NCI-H146 (cell line): ENCODE measurements at regions not wholly inside any gene's neighbourhood (a gene's known extent, or its start where the extent isn't known, plus 50 kb on each side); places are given as distances from the start of the nearest gene placed in this dataset.
"Not testable (repeated sequence)": the region's sequence is repeated elsewhere in the genome, so short reads cannot be mapped to it uniquely, and the experiment has no call there.

Source experiments
- DNase-seq: peaks from one replicate; lab custom pipeline; 2025; lab: John Stamatoyannopoulos, UW

DNA sequence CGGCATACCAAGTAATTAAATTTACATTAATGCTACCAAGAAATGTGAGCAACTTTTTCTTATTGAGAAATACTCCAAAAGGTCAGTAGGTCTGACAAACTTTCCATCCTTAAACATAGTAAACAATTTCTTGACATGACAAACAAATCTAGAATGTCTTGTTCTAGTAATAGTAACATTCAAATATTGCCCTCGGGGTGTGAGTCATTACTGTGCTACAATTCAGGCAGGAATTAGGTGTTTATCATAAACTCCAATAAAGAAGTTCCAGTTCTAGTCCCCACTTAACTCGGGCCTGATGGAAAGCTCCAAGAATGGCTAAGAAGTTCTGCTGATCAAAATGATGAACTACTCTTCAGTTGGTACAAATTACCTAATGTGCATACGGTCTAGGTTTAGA is 235.6 kb upstream of the TUSC1 start:
- no peak for DNase-seq

DNA sequence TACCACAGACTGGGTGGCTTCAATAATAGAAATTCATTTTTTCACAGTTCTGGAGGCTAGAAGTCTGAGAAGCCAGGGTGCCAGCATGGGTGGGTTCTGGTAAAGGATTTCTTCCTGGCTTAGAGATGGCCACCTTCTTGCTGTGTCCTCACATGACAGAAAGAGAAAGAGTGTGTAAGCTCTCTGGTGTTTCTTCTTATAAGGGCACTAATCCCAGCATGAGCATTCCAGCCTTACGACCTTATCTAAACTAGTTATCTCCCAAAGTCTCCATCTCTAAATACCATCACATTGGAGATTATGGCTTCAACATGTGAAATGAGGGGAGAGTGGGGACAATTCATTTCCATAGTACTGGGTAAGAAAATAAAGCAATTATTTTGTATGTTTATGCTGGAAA is 226.5 kb upstream of the TUSC1 start:
- no peak for DNase-seq

DNA sequence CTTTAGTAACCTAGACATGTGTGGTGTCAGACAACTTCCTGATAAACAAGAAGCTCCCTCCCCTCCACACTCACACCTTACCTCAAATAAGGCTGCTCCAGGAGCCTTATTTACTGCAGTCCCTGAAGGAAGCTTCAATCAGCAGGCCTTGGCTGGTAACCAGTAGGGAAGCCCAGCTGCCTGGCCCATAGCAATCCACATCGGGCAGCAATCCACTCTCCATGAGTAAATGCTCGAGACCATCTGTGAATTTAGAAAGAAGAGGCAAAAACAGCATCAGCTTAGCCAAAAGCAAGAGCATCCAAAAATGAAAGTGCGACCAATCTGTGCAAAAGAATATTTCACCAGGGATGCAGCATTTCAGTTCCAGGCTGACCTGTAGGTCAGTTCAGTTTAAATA is 213.3 kb upstream of the TUSC1 start:
- no peak for DNase-seq

DNA sequence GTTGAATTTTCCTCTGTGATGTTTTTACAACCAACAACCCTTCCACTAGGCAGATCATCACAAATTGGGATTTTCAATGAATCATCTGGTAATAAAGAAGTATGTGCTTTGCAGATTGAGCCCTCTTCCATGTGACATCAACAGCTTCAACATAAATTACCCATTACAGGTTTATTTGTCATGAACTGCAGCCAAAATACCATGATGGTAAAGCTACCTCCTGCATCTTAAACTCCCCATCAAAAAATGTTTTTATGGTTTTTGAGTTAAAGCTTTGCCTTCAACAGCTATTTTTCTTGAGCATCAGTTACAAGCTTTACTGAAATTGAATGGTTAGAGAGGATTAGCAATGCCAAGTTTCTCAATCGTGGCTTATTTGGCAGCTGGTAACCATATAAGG is 211.4 kb upstream of the TUSC1 start:
- no peak for DNase-seq

- DNase-seq, result no peak
Measured at GRCh38 chr9:25876248-25876647, 198.0 kb upstream of the TUSC1 start.

DNA sequence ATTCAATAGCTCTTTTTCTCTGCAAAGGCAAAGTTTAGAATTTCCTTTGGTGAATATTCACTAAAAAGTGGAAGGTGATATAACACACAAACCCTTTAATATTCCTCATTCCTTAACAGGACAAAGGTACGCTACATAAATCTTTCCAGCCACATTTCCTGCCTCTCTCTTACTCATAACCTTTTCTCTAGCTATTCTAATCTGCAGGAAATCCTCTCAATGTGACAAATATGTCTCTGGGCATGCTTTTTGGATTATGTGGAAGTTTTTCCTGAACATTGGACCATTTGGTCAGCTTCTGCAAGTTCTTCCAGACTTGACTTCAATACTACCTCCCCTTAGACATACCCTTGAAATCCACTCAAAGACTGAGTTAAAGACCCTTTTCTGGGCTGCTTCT is 186.3 kb upstream of the TUSC1 start:
- DNase-seq, result no peak

GRCh38 chr9:25861421-25861820 is 183.2 kb upstream of the TUSC1 start:
- DNase-seq, result no peak

DNA sequence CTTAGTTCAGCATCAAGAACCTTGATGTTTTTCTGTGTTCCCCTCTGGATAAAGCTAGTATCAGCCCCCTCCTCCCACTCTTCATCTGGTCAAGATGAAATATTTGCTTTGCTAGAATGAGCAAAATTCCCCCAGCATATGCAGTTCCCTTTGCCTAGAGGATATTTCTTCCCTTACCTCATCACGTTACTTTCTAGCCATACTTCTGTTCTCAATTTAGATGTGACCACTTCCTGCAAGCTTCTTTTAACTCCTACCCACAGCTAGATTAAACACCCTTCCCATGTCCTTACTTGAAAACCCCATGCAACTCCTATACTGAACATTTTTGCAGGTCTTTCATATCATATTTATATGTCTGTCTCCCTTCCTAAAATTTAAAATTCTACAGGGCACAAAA is 178.9 kb upstream of the TUSC1 start:
- no peak for DNase-seq

DNA sequence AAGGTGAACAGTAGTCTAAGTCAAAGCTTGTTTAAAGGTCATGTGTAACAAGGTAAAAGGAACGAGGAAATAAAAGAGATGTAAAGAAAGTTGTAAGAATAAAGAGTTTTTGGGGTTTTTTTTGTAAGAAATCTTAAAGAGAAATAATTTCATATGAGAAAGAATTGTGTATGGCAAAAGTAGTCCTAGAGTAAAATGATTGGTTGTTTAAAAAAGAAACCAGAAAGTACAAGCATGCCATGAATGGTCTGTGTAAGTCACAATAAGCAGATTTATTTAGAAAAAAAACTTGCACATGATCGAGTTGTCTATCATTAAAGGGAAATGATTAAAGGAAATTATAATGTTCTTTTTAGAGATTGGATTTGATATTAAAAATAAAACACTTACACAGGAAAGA is 172.6 kb upstream of the TUSC1 start:
- no peak for DNase-seq

DNA sequence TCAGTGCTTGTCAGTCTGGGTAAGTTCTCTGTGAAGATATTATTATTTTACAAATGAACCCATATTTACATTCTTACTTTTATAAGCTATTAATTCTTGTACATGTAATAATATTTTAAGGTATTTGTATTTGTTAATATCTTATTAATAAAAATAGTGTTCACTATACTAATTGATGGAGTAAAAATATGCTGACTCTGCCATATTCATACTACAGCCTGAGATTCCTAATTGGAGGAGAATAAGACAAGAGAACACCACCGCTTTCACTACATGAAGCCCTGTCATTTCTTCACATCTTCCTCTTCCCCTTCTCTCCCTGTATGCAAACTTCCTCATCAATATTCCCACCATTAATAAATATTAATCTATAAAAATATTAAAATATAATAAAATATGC is 167.6 kb upstream of the TUSC1 start:
- DNase-seq, result no peak

- DNase-seq, result no peak
Measured at GRCh38 chr9:25830381-25830780, 152.1 kb upstream of the TUSC1 start.

- no peak for DNase-seq
Measured at GRCh38 chr9:25827626-25828025, 149.4 kb upstream of the TUSC1 start.

DNA sequence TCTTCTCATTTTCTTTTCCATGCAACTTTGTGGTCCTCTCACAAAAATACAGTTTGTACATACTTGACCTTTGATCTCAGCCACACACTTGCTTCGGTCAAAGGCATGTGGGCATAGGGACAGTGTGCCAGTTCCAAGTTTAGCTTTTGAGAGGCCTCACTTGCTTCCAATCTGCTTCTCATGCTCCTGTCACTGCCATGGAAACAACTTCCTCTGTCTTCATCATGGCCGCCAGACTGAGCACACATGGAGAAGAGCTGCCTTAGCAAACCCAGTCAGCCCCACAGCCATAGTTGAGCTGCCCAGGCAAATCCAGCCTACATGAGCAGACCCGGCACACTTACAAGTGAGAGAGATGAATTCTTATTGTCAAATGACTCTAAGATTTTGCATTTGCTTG is 138.2 kb upstream of the TUSC1 start:
- no peak for DNase-seq

GRCh38 chr9:25814023-25814422 is 135.8 kb upstream of the TUSC1 start:
- DNase-seq, result no peak

- no peak for DNase-seq
Measured at GRCh38 chr9:25813478-25813877, 135.2 kb upstream of the TUSC1 start.

- no peak for DNase-seq
Measured at GRCh38 chr9:25808554-25808953, 130.3 kb upstream of the TUSC1 start.

DNA sequence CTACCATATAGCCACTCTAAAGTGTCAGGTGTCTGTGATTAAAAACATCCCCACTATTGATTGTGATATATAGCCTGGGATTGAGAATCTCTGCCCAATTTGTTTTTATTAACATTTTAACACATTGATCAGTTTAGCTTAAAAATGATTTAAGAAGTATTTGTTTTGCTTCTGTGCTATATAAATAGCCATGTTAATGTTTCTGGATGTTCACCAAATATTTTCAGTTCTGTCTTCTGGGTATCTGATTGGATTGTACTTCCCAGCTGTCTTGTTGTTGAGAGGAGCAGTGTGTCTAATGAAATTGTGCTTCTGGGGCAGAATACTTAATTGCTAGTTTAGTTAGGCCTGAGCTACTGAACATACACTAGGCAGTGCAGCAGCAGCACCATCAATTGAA is 126.6 kb upstream of the TUSC1 start:
- DNase-seq, result no peak

- not testable (repeated sequence) for DNase-seq
Measured at GRCh38 chr9:25801989-25802388, 123.7 kb upstream of the TUSC1 start.

- DNase-seq, result no peak
Measured at GRCh38 chr9:25773805-25774204, 95.6 kb upstream of the TUSC1 start.

DNA sequence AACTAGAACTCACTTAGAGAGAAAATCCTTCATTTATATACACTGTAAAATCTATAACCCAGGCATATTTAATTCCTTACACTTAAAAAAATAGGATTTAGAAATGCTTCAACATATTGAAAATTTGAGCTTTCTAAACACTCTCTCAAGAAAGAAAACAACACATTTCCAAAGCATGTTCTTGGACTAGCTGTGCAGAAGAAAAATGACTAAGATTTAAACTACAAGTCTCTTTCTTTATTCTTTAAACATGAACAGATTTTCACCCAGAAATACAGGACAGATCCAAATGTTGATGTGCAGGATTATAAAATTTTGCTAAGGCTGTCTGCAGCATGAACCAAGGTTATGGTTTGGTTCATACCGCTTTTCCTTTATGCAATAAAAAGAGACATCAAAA is 77.7 kb upstream of the TUSC1 start:
- no peak for DNase-seq

DNA sequence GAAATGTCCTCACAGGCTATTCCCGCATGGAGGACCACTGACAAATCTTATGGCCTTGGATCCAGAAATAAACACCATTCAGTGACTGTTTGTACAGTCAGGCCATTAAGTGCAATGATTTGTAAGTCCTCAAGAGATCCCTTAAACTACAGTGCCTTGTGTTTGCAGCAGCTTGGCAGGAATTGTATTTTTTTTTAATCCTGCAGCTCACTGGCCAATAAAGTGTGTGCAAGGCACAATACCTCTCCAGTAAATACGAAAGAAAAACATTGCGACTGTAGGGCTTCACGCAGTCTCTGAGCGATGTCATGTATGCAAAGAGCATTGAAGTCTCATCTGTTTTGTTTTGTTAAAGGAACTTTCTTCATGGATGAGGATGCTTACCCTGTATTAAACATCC is 74.2 kb upstream of the TUSC1 start:
- DNase-seq, result no peak

- DNase-seq, result no peak
Measured at GRCh38 chr9:25742256-25742655, 64.0 kb upstream of the TUSC1 start.

DNA sequence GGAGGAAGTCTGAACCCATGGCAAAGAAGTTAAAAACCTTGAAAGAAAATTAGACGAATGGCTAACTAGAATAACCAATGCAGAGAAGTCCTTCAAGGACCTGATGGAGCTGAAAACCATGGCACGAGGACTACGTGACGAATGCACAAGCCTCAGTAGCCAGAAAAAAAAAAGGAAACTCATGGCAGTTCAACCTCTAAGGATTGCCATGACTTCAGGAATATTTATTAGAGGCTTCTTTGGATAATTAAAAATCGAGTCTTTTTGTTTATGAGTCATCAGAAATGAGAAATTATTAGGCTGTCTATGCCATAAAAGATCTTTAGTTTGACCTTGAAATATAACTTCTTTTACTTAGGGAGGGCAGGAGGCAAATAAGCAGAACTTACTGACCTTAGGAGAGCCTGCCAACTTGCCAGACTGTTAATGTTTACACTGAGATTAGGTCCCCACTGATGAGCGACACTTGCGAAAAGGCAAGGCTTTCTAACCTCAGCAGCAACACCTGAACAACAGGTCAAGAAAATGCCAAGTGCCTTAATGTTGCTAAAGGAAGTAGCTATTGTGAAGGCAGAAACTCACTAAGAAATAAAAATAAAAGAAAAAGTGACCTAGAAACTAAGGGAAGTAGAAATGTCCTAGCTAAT is 55.2 kb upstream of the TUSC1 start:
- no peak for DNase-seq

DNA sequence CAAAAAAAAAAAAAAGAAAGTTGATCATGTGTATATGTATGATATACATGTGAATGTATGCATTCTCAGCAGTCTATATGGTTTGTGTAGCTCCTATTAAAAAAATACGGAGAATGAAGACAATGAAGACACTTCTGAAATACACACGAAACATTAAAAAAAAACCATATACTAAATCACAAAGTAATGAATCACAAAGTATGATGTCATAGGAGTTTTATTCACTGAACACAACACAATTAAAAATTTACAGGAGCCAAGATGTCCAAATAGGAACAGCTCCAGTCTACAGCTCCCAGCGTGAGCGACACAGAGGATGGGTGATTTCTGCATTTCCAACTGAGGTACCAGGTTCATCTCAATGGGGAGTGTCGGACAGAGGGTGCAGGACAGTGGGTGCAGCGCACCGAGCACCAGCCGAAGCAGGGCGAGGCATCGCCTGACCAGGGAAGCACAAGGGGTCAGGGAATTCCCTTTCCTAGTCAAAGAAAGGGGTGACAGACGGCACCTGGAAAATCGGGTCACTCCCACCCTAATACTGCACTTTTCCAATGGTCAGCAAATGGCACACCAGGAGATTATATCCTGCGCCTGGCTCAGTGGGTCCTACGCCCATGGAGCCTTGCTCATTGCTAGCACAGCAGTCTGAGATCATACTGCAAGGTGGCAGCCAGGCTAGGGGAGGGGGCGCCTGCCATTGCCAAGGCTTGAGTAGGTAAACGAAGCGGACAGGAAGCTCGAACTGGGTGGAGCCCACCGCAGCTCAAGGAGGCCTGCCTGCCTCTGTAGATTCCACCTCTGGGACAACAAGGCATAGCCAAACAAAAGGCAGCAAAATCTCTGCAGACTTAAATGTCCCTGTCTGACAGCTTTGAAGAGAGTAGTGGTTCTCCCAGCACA is 53.9 kb upstream of the TUSC1 start:
- not testable (repeated sequence) for DNase-seq
